ENCODE measurements at regions not wholly inside any gene's neighbourhood (a gene's known extent, or its start where the extent isn't known, plus 50 kb on each side); places are given as distances from the start of the nearest gene placed in this dataset.

DNA sequence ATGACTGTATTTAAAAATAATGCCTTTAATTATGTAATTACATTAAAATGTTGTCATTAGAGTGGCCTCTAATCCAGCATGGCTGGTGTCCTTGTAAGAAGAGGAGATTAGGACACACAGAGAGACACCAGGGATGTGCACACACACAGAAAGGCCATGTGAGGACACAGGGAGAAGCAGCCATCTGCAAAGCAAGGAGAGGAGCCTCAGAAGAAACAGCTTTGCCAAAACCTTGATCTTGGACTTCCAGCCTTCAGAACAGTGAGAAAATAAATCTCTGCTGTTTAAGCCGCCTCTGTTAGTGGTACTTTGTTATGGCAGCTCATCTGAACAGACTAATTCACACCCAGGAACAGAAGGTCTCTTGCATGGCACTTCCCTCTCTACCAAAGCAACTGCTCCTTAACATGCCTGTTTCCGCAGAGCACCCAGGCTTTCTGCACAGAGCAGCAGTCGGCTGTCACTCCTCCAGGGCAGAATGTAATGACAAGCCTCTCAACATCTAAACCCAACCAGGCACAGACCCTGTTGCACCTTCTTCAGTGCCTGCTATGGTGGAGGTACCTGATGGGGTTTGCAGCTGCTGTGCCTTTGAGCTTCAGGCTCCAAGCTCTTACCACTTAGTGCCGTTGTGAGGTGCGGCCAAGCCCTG is 377.7 kb downstream of the TDRD15 start:
- DNase-seq (ENCODE audit: low read depth): no peak

DNA sequence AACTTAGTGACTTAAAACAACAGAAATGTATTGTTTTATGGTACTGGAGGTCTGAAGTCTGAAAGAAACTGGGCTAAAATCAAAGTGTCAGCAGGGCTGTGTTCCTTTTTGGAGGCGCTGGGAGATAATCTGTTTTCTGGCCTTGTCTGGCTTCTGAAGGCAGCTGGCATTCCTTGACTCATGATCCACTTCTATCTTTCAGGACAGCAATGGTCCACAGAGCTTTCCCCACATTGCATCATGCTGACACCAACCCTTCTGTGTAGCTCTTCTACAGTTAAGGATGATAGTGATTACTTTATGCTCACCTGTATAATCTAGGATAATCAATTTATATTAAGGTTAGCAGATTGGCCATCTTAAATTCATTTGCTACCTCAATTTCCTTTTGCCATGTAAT is 392.1 kb downstream of the TDRD15 start:
- no peak for DNase-seq (ENCODE audit: low read depth)

DNA sequence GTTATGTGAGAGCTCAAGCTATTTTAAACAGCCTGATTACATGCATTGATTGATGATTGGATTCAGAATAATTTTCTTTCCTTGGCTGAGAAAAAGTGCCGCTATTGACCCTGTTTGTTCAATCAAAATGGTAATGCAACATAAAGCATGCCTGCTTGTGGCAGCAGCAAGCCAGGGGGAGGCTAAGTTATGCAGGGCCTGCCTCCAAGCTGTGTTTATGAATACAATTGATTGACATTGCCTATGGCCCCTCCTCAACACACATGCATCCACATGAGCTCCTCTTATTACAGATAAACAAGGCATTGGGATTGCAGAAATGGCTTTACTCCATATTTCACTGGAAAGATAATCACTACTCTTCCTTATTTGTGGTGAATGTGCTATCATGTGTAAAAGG is 395.6 kb downstream of the TDRD15 start:
- no peak for DNase-seq (ENCODE audit: low read depth)

DNA sequence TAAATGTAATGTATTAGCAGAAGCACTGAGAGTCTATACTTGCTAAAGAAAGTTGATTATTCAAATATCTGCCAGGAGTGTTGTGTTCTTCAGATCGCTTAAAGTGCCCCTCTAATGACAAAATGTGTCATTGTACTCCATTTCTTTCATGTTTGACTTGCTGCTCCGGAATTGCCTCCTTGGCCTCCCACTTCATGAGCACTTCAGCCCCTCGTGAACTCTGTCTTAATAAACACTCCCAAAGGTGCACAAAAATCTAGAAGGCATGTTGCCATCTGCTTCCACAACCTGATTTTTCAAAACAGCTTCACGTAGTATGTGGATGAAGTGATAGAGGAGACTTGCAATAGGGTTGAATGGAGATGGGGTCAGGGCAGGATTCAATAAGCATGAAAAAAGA is 396.1 kb downstream of the TDRD15 start:
- no peak for DNase-seq (ENCODE audit: low read depth)

DNA sequence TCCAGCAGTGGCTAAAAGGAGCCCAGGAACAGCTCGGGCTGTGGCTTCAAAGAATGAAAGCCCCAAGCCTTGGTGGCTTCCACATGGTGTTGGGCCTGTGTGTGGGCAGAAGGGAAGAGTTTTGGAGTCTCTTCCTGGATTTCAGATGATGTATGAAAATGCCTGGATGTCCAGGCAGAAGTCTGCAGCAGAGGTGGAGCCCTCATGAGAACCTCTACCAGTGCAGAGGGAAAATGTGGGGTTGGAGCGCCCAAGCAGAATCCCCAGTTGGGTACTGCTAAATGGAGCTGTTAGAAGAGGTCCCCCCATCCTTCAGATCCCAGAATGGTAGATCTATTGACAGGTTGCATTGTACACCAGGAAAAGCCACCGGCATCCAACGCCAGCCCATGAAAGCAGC is 412.1 kb downstream of the TDRD15 start:
- no peak for DNase-seq (ENCODE audit: low read depth)

DNA sequence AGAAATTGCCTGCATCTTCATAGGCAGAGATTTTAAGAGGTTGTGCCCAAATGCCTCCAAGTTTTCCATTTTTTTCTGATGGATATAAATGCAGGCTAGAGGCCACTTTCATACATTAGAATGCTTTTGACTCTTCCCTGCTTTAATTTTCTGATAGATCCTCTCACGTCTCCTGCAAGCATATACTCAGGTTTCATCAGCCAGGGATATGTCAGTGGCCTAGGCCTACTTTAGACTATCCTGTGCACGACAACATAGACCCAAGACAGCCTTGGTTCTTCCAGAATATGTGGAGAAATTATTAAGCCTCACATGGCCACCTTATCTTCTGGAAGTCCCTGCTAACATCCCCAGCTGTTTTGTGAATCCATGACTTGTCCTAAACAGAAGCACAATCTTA is 415.9 kb downstream of the TDRD15 start:
- no peak for DNase-seq (ENCODE audit: low read depth)

DNA sequence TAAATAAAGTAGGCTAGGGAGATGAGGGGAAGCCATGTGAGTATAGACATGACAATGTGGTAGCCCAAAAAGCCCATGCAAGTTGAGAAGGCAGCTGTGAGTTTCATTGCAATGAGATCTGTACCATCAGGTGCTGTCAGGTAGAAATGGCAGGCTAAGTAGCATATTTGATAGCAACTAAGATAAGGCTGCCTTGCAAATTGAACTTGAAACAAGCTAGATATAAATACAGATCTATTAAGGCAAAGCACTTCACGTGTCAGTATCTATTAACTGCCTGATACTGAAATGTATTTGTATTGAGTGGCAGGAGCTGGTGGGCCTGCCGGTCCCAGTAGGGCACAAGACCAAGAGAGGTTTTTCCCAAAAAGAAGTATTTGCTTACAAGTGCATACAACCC is 419.9 kb downstream of the TDRD15 start:
- DNase-seq (ENCODE audit: low read depth): no peak

DNA sequence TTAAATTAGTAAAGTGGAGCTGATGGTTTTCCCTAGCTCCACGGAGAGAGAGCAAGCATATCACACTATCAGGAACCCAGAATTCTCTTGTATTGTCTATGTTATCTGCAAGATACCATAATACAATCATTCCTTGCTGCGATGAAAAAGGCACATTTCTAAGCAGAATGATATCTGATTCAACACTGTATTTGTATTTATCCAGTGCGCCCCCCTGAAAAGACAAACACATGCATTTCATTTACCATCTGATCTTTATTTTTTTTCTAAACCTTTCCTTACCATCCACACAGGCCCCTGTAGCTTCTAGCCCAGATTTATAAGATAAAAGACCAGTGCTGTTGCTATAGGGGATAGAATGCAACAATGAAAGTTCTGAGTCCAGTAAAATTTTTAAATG is 420.6 kb downstream of the TDRD15 start:
- no peak for DNase-seq (ENCODE audit: low read depth)

DNA sequence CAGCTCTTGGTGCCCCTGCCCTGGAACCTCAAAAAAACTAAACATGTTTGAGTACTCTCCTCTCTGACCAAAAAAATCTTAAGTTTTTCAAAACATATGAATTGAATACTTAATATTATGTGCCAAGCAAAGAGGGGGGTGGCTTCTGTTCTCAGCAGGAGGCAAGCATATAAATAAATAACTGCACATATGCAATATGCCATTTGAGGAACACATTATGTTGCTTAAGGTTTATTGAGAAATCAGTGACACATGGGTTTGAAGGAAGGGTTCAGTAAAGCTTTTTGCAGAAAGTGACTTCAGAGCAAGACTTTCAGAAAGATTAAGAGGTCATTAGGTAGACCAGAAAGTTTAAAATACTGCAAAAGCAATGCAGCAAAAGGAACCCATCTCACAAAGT is 429.2 kb downstream of the TDRD15 start:
- no peak for DNase-seq (ENCODE audit: low read depth)

DNA sequence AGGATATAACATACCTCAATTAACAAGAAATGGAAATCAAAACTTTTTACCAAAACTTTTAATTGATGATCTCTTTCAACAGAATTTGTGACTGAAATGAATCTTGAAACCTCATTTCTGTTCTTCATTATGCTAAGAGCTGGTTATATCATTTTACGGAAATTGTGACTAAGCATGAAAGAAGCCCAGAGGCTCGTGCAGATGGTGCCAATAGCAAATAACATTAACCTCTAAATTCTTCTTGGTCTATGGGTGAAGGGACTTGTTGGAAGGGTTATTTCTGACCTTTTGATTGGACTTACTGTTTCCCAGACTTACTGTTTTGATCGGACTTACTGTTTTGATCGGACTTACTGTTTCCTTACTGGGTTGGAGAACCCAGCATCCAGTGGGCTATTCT is 435.6 kb downstream of the TDRD15 start:
- DNase-seq (ENCODE audit: low read depth): no peak

DNA sequence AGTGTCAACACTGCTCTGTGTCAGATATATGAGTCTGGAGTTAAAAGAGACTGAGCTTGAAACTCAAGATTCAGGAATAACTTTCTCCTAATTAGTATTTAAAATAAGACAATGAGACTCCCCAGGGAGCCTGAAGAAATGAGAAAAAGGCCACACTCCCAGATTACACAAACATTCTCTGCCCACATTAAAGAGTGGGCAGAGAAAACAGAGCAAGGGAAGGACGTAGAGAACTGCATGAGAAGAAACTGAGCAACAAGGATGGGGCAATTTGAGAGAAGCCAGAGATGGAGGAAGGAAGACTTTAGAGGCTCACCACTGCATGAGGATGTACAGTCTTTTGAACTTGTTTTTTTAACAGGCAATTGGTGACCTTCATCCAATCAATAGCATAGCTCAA is 438.2 kb downstream of the TDRD15 start:
- DNase-seq (ENCODE audit: low read depth): no peak

DNA sequence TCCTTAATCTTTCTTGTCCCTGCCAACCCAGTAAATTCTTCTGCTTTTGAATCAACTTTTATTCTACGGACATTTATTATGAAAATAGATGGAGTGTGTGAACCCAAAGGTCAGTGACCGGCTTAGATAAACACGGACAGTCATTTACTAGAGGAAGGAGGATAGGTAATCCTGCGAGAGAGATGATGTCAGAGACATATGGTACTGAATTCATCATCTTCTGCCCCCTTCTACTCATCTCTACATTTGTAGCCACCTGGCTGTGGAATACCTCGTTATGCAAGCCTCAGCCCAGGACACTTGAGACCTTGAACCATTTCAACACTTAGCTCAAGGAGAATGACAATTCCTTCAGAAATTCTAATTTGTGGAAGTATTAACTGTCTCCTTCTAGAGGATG is 443.6 kb downstream of the TDRD15 start:
- no peak for DNase-seq (ENCODE audit: low read depth)

DNA sequence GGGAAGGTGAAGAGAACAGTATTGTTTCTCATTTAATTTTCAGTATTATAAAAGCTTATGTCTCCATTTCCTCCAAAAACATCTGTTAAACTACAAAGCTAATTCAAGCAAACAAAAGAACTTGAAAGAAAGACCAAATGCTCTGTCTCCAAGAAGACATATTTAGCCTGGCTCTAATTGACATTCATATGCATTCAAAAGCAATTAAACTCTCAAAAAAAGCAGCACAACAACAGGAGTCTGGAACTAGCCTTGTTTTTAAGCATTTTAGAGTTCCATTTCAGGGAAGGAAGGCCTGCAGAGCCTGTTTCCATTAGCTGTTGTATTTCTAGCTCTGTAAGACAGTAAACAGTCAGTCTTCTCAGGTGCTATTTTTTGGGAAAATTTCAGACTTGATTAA is 447.9 kb downstream of the TDRD15 start:
- DNase-seq (ENCODE audit: low read depth): no peak

DNA sequence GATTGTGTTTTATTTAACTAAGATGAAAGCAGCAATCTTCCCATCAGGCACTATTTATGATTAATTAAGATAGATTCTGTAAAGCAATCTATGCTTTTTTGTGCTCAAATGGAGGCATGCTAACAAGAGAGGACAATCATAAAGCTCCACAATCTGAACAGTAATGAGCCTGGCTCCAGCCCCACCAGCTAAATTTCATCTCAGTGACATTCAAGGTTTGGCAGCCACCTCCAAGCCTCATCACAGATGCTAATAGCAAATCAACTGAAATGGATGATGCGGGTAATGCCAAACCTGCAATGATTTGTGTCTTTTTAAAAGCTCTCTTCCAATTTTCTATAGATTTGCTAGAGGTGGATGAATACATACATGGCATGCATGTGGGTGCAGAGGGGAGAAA is 456.6 kb downstream of the TDRD15 start:
- no peak for DNase-seq (ENCODE audit: low read depth)

DNA sequence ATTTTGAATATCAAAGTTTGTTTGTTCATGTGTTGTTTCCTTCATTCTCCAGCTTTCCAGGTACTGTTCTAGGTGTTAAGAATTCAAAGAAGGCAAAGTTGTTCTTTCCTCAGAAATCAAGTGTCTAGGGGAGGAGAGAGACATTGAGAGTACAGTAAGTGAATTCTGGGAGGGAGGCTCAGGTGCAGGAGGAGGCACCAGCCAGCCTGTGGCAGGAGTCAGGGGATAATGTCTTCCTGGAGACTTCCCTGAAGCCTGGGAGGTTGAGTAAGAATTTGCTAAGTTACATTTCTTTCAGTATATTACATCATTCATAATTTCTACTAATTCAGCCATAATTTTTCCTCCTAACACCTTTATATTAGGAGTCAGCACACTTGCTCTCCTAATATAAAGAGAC is 462.1 kb downstream of the TDRD15 start:
- DNase-seq (ENCODE audit: low read depth): no peak

DNA sequence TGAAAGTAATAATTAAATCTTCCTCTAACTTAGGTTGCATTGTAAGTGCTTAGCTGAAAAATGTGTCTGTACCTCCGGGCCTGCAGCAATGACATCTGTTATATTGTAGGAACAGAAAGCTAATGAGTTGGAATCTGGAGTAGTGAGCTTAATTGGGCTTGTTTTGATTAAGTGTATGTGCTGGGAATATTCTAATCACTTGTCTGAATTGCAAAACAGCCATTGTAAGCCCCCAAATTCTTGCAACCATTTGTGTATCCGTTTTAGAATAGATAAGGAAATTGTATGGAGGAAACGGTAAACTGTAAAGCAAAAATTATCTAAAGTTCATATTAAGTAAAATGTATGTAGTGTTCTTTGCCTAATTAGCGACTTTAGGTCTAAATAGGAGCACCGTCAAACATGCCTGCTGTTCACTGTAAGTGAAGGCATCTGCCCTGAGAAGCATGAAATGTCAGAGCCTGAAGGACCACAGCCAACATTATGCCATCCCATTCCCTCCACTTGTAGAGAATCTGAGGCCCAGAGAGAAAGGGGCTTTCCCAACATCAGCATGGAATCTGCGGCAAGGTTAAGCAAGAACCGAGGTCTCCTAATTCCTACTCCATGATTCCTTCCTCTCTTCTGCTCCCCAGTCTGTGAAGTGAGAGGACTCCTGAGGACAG is 466.4 kb downstream of the TDRD15 start:
- no peak for DNase-seq (ENCODE audit: low read depth)

DNA sequence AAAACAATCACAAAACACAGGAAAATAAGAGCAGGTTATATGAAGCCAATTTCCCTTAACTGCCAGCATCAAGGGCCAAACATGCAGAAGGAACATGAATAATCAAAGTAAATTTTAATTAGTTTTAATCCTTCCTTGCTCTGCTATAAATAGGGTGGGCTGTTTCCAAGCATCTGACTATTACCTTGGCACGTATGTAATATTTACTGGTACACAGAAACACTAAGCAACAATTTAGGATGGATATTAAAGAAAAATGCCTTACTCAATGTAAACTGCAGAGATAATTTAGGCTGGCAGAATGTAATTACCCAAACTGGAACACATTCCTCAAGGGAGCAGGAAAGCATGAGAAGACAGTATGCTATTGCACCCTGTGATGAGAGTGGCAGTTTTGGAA is 468.2 kb downstream of the TDRD15 start:
- DNase-seq (ENCODE audit: low read depth): no peak

DNA sequence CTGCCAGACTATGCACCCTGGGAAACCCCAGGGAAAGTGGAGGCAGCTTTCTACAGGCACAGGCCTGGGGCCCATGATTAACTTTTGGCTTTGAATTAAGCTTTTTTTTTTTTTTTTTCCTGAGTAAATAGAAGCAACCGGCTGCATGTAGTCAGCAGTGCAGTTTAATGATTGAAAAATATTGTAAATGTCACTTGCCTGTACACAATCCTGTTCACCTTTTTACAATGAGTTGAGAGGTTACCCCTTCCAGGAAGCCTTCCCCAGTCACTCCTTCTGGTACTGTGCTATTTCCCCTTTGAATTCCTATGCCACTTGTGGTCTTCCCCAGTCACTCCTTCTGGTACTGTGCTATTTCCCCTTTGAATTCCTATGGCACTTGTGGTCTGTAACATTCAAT is 475.6 kb downstream of the TDRD15 start:
- no peak for DNase-seq (ENCODE audit: low read depth)

DNA sequence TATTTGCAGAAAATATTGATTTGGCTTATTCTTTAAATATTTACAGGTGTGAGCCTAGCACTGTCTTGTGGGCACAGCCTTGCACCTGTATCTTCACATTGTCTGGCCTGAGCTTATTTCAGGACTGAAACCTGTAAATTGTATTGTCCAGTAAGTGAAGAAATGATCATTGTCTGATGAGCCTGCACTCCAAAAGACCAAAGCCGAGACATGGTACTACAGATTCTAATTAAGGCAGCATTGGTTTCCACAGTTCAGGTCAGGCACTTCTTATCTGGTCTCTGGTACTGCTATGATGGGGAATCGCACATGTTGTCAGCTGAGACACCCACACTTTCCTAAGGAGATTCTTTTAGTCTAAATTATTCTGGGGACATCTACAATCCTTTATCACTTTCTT is 479.0 kb downstream of the TDRD15 start:
- DNase-seq (ENCODE audit: low read depth): no peak

DNA sequence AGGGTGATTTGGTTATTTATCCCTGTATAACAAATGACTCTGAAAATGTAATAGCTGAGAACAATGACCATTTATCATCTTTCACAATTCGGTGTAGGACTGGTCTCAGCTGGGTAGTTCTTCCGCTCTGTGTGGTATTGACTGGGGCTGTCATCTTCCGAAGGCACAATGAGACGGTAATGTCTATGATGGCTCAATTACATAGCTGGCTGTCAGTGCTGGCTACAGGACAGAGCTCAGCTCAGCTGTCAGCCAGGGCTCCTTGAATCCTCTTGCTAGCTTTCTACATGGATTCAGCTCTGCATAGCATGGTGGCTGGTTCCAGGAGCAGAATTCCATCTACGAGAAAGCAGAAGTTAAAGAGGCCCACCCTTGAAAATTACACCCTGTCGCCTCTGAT is 483.8 kb downstream of the TDRD15 start:
- DNase-seq (ENCODE audit: low read depth): no peak

DNA sequence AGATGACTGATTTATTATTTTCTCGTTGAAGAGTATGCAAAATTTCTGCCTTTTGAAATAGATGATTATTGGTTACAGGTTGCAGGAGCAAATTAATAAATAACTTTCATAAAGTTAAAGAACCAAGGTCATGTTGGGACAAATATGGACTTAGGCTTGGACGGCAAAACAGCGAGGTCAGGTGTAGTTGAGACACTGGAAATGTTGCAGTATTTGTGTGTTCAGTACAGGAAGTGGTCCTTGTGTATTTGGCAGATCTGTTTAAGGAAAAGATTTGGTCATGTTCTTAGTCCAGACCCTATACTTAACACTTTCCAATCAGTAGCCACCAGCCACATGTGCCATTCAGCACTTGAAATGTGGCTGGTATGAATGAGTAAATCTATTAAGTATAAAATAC is 486.5 kb downstream of the TDRD15 start:
- DNase-seq (ENCODE audit: low read depth): no peak

DNA sequence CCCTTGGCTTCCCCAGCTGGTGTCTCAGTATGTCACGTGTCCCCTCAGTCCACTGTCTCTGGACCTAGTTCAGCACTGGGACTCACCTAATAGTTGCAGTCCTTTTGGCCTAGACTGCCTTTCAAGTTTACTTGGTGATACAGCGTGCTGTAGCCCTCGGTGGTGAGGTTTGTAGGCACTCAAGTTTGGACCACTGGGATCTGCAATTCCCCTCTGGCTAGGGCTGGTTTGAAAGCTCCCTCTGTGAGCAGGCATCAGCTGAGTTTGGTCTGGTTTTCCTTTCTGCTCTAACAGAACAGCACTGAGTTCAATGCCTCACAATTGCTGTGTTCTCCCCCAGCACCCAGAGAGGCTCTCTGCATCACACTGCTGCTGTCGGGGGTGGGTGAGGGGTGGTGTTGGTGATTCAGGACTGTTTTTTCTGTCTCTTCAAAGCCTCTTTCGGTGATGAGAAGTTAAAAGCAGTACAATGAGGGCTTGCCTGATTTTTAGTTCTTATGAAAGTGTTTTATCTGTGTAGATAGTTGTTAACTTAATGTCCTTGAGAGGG is 494.2 kb downstream of the TDRD15 start:
- no peak for DNase-seq (ENCODE audit: low read depth)

DNA sequence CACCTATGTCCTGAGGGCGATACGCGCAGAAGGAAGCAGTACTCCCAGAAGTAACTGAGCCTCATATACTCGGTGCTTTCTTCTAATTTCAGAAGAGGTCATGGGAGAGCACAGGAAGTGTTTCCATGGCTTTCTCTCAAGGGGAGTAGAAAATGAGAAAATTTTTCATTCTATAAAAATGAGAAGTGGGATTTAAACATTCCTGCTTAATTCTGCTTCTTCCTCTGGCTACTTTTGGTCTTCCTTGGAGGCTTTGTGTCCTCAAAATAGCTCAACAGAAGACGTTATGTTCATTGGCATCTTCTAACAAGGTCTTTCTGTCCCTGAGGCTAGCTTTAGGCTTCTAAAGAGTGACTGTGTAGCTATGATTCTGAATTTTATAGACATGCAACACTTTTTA is 497.0 kb downstream of the TDRD15 start:
- DNase-seq (ENCODE audit: low read depth): no peak

DNA sequence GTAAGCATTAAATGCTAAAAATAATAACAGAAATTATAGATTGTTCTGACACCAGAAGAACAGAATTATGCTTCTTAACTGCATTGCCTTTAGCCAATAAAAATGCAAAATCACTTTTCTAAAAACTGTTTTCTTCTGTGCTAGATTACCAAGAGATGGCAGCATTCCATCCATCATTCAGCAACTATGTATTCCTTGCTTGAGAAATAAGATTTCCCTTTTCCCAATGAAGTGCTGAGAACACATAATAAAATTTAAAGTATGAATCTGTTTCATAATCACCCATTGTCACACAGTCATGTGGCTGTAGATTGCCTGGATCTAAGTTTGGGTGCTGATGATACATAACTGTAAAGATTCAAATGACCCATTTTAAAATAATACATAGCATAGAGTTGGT is 504.2 kb downstream of the TDRD15 start:
- DNase-seq (ENCODE audit: low read depth): no peak

Measured in stimulated activated CD8-positive, alpha-beta memory T cell treated with anti-CD3 and anti-CD28 coated beads, Interleukin-12 subunit alpha, Interleukin-12 subunit beta, amount 100 ng/mL, for 1 hour (primary cell).